ENCODE measurements at regions not wholly inside any gene's neighbourhood (a gene's known extent, or its start where the extent isn't known, plus 50 kb on each side); places are given as distances from the start of the nearest gene placed in this dataset.

- TF ChIP-seq, protein P1, sequence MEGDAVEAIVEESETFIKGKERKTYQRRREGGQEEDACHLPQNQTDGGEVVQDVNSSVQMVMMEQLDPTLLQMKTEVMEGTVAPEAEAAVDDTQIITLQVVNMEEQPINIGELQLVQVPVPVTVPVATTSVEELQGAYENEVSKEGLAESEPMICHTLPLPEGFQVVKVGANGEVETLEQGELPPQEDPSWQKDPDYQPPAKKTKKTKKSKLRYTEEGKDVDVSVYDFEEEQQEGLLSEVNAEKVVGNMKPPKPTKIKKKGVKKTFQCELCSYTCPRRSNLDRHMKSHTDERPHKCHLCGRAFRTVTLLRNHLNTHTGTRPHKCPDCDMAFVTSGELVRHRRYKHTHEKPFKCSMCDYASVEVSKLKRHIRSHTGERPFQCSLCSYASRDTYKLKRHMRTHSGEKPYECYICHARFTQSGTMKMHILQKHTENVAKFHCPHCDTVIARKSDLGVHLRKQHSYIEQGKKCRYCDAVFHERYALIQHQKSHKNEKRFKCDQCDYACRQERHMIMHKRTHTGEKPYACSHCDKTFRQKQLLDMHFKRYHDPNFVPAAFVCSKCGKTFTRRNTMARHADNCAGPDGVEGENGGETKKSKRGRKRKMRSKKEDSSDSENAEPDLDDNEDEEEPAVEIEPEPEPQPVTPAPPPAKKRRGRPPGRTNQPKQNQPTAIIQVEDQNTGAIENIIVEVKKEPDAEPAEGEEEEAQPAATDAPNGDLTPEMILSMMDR (IDR thresholded peaks at IDR 0.05) = no peak
- TF ChIP-seq POLR2AphosphoS5 (IDR thresholded peaks at IDR 0.05; ENCODE audit: insufficient read depth in 1 of 2, low read depth in 1 of 2) (no peak), POLR2A (IDR thresholded peaks at IDR 0.05) (no peak)
Measured at GRCh38 chr22:25406510-25407210, 157.8 kb upstream of the GRK3 start.

All from vagina (tissue), 2 donors.